Fibroblast of the aortic adventitia (primary cell): ENCODE measurements at regions not wholly inside any gene's neighbourhood (a gene's known extent, or its start where the extent isn't known, plus 50 kb on each side); places are given as distances from the start of the nearest gene placed in this dataset.
"Not testable (repeated sequence)": the region's sequence is repeated elsewhere in the genome, so short reads cannot be mapped to it uniquely, and the experiment has no call there.

ENCODE experiments used
- DNase-seq: peaks from one replicate; pipeline ENCODE4 v3.0.0-alpha.2; 2010; ENCODE audit warnings: low read depth
- H3K4me3 ChIP-seq: 2 replicates; pipeline ENCODE4 v1.5.1; 2011; ENCODE audit warnings: low read depth, mild to moderate bottlenecking, control low read depth, low read length, moderate library complexity
- CTCF ChIP-seq: IDR thresholded peaks from 2 replicates; pipeline ENCODE4 v1.5.1; 2011; ENCODE audit warnings: mild to moderate bottlenecking, low read length, control low read depth, inconsistent platforms; ENCODE audit not compliant: insufficient read depth

GRCh38 chr17:74135391-74136167 is 67.9 kb upstream of the RPL38 start:
- DNase-seq: no peak
- no peak for TF ChIP-seq CTCF
- H3K4me3 ChIP-seq: no peak overlapping the region

GRCh38 chr17:74137416-74137815 is 66.1 kb upstream of the RPL38 start:
- no peak overlapping the region for H3K4me3 ChIP-seq
- no peak for DNase-seq
- no peak for TF ChIP-seq CTCF

- TF ChIP-seq CTCF: no peak
- H3K4me3 ChIP-seq: no peak overlapping the region
- DNase-seq: no peak
Measured at GRCh38 chr17:74139120-74139519, 64.4 kb upstream of the RPL38 start.

GRCh38 chr17:74140282-74140681 is 63.2 kb upstream of the RPL38 start:
- no peak for DNase-seq
- no peak for TF ChIP-seq CTCF
- H3K4me3 ChIP-seq: no peak overlapping the region

- no peak for TF ChIP-seq CTCF
- H3K4me3 ChIP-seq: no peak overlapping the region
- DNase-seq: no peak
Measured at GRCh38 chr17:74141612-74142011, 61.9 kb upstream of the RPL38 start.

GRCh38 chr17:74143318-74143717 is 60.2 kb upstream of the RPL38 start:
- not testable (repeated sequence) for H3K4me3 ChIP-seq, DNase-seq

- no peak overlapping the region for H3K4me3 ChIP-seq
- TF ChIP-seq CTCF: no peak
- no peak for DNase-seq
Measured at GRCh38 chr17:74145756-74146155, 57.7 kb upstream of the RPL38 start.
